HG03097 (cell line): ENCODE measurements at regions not wholly inside any gene's neighbourhood (a gene's known extent, or its start where the extent isn't known, plus 50 kb on each side); places are given as distances from the start of the nearest gene placed in this dataset.

Source experiments
- ATAC-seq: cut with Tn5 transposase; IDR thresholded peaks from one replicate; pipeline ENCODE4 v1.9.1; 2021; ENCODE audit not compliant: unreplicated experiment, low FRiP score

- ATAC-seq = no peak
Measured at GRCh38 chr7:9186730-9187129, 753.3 kb downstream of the NXPH1 start.

- no peak for ATAC-seq
Measured at GRCh38 chr7:9189703-9190102, 756.3 kb downstream of the NXPH1 start.

- ATAC-seq = no peak
Measured at GRCh38 chr7:9192969-9193368, 759.6 kb downstream of the NXPH1 start.

- ATAC-seq = no peak
Measured at GRCh38 chr7:9200626-9201025, 767.2 kb downstream of the NXPH1 start.

GRCh38 chr7:9201928-9202327, 768.5 kb downstream of the NXPH1 start:
- no peak for ATAC-seq

- no peak for ATAC-seq
Measured at GRCh38 chr7:9204571-9204970, 771.2 kb downstream of the NXPH1 start.

- no peak for ATAC-seq
Measured at GRCh38 chr7:9210114-9210513, 776.7 kb downstream of the NXPH1 start.

- no peak for ATAC-seq
Measured at GRCh38 chr7:9217204-9217603, 783.8 kb downstream of the NXPH1 start.

GRCh38 chr7:9226500-9226899, 793.1 kb downstream of the NXPH1 start:
- ATAC-seq = no peak

- no peak for ATAC-seq
Measured at GRCh38 chr7:9231630-9232121, 798.3 kb downstream of the NXPH1 start.

GRCh38 chr7:9240001-9240400, 806.6 kb downstream of the NXPH1 start:
- ATAC-seq = no peak

- ATAC-seq = no peak
Measured at GRCh38 chr7:9241826-9242225, 808.4 kb downstream of the NXPH1 start.

- no peak for ATAC-seq
Measured at GRCh38 chr7:9242636-9243035, 809.2 kb downstream of the NXPH1 start.

- no peak for ATAC-seq
Measured at GRCh38 chr7:9250876-9251275, 817.5 kb downstream of the NXPH1 start.

GRCh38 chr7:9264395-9264794, 831.0 kb downstream of the NXPH1 start:
- ATAC-seq = no peak

- ATAC-seq = no peak
Measured at GRCh38 chr7:9280088-9280487, 846.7 kb downstream of the NXPH1 start.

- no peak for ATAC-seq
Measured at GRCh38 chr7:9283246-9283645, 849.8 kb downstream of the NXPH1 start.

- ATAC-seq = no peak
Measured at GRCh38 chr7:9302436-9302835, 869.0 kb downstream of the NXPH1 start.

- ATAC-seq = no peak
Measured at GRCh38 chr7:9307131-9307530, 873.7 kb downstream of the NXPH1 start.

- no peak for ATAC-seq
Measured at GRCh38 chr7:9324513-9324912, 891.1 kb downstream of the NXPH1 start.

GRCh38 chr7:9328296-9328695, 894.9 kb downstream of the NXPH1 start:
- ATAC-seq = no peak

- no peak for ATAC-seq
Measured at GRCh38 chr7:9349625-9350024, 916.2 kb downstream of the NXPH1 start.

GRCh38 chr7:9391221-9391620, 957.8 kb downstream of the NXPH1 start:
- ATAC-seq = no peak
